ENCODE measurements at regions not wholly inside any gene's neighbourhood (a gene's known extent, or its start where the extent isn't known, plus 50 kb on each side); places are given as distances from the start of the nearest gene placed in this dataset.

GRCh38 chr12:32947206-32948067 lies 50.9 kb upstream of the PKP2 start:
- Histone ChIP-seq H3K9me3 (no peaks in the 10 kb centered on the region), H3K36me3 (no peaks in the 10 kb centered on the region), H3K4me3 (no peak overlapping the region), H3K4me1 (no peaks in the 10 kb centered on the region), H3K27me3 (no peaks in the 10 kb centered on the region), H3K27ac (no peak overlapping the region)
- intact Hi-C loops (cut with DNase I): no loop called here
- DNase-seq (ENCODE audit: extremely low spot score in 2 of 2): no peak
- TF ChIP-seq POLR2A (IDR thresholded peaks at IDR 0.05) (no peak), POLR2AphosphoS5 (IDR thresholded peaks at IDR 0.05; ENCODE audit: insufficient read depth in 1 of 2, low read depth in 1 of 2) (no peak), CTCF (IDR thresholded peaks at IDR 0.05) (no peak)

GRCh38 chr12:32946504-32947131 lies 50.0 kb upstream of the PKP2 start:
- intact Hi-C loops (cut with DNase I): no loop called here
- no peak for DNase-seq (ENCODE audit: extremely low spot score in 2 of 2)
- Histone ChIP-seq H3K27me3 (no peaks in the 10 kb centered on the region), H3K9me3 (no peaks in the 10 kb centered on the region), H3K4me3 (no peak overlapping the region), H3K4me1 (no peaks in the 10 kb centered on the region), H3K36me3 (no peaks in the 10 kb centered on the region), H3K27ac (no peak overlapping the region)
- no peak for TF ChIP-seq POLR2AphosphoS5 (IDR thresholded peaks at IDR 0.05; ENCODE audit: insufficient read depth in 1 of 2, low read depth in 1 of 2)
- no peak for TF ChIP-seq POLR2A (IDR thresholded peaks at IDR 0.05)
- TF ChIP-seq CTCF (IDR thresholded peaks at IDR 0.05): no peak
